Neutrophil (primary cell): ENCODE measurements at regions not wholly inside any gene's neighbourhood (a gene's known extent, or its start where the extent isn't known, plus 50 kb on each side); places are given as distances from the start of the nearest gene placed in this dataset.

Experiments used
- H3K27ac ChIP-seq: fragments of 200-600 bp; sonication (generic); 2 replicates; pipeline ENCODE4 v1.5.1; 2016; ENCODE audit warnings: mild to moderate bottlenecking, moderate library complexity
- H3K27me3 ChIP-seq: fragments of 200-600 bp; sonication (generic); 2 replicates; pipeline ENCODE4 v1.6.0; 2016; ENCODE audit warnings: mild to moderate bottlenecking
- H3K36me3 ChIP-seq: fragments of 200-600 bp; sonication (generic); 2 replicates; pipeline ENCODE4 v1.5.1; 2017
- H3K4me1 ChIP-seq, 2 experiments: fragments of 200-600 bp in 1 of 2; sonication (generic) in 1 of 2; 1 replicate in 1 of 2; 2 replicates in 1 of 2; pipeline versions ENCODE4 v1.5.1 to v1.6.1; 2013 to 2016; ENCODE audit warnings: low read depth in 1 of 2, low read length in 1 of 2, mild to moderate bottlenecking in 1 of 2, moderate library complexity in 1 of 2; ENCODE audit not compliant: control insufficient read depth in 1 of 2, insufficient read depth in 1 of 2
- H3K4me3 ChIP-seq, 2 experiments: fragments of 200-600 bp in 1 of 2; sonication (generic) in 1 of 2; 1 replicate in 1 of 2; 2 replicates in 1 of 2; pipeline ENCODE4 v1.5.1; 2013 to 2016; ENCODE audit warnings: low read depth in 1 of 2, low read length in 1 of 2, mild to moderate bottlenecking in 1 of 2, moderate library complexity in 1 of 2
- H3K9me3 ChIP-seq: fragments of 200-600 bp; sonication (generic); 2 replicates; pipeline ENCODE4 v1.5.1; 2016
- CTCF ChIP-seq: fragments of 200-600 bp; sonication (generic); IDR thresholded peaks from 2 replicates; pipeline ENCODE4 v1.5.1; 2016; ENCODE audit warnings: antibody characterized with exemption

GRCh38 chr2:37588316-37588777 is 83.1 kb downstream of the CDC42EP3 start:
- H3K27me3 ChIP-seq, result peaks cover 4% of the 10 kb centered on the region
- H3K9me3 ChIP-seq, result no peaks in the 10 kb centered on the region
- H3K4me1 ChIP-seq, result no peaks in the 10 kb centered on the region
- TF ChIP-seq CTCF, result no peak
- H3K27ac ChIP-seq, result no peak overlapping the region
- H3K4me3 ChIP-seq, result no peak overlapping the region
- no peaks in the 10 kb centered on the region for H3K36me3 ChIP-seq

GRCh38 chr2:37589298-37589697 is 82.1 kb downstream of the CDC42EP3 start:
- Histone ChIP-seq H3K4me3 (no peak overlapping the region), H3K4me1 (no peaks in the 10 kb centered on the region), H3K27ac (no peak overlapping the region)

GRCh38 chr2:37590119-37590571 is 81.3 kb downstream of the CDC42EP3 start:
- Histone ChIP-seq H3K4me3 (no peak overlapping the region), H3K27ac (no peak overlapping the region), H3K36me3 (no peaks in the 10 kb centered on the region), H3K9me3 (no peaks in the 10 kb centered on the region), H3K27me3 (peaks cover 4% of the 10 kb centered on the region), H3K4me1 (no peaks in the 10 kb centered on the region)
- TF ChIP-seq CTCF, result no peak

More at GRCh38 chr2:37589298-37589697, 82.1 kb downstream of the CDC42EP3 start:
- no peak for TF ChIP-seq CTCF
- H3K36me3 ChIP-seq, result no peaks in the 10 kb centered on the region
- H3K9me3 ChIP-seq, result no peaks in the 10 kb centered on the region
- H3K27me3 ChIP-seq, result peaks cover 4% of the 10 kb centered on the region
